ENCODE measurements at regions not wholly inside any gene's neighbourhood (a gene's known extent, or its start where the extent isn't known, plus 50 kb on each side); places are given as distances from the start of the nearest gene placed in this dataset.
"Not testable (repeated sequence)": the region's sequence is repeated elsewhere in the genome, so short reads cannot be mapped to it uniquely, and the experiment has no call there.

DNA sequence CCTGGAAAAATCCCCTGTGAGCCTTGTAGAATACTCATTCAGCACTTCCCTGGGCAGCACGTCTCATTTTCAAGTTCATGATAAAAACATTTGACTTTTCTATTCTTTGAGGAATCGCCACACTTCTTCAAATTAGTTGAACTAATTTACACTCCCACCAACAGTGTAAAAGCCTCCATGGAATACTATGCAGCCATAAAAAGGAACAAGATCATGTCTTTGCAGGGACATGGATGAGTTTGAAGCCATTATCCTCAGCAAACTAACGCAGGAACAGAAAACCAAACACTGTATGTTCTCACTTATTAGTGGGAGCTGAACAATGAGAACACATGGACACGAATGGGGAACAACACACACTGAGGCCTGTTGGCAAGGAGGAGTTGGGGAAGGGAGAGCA is 102.0 kb upstream of the HEY2 start:
- no peak overlapping the region for H3K27ac ChIP-seq
- H3K27me3 ChIP-seq, result no peaks in the 10 kb centered on the region
- H3K9me3 ChIP-seq, result no peaks in the 10 kb centered on the region
- TF ChIP-seq POLR2AphosphoS5 (IDR thresholded peaks at IDR 0.05), result no peak
- no peak for TF ChIP-seq EP300 (IDR thresholded peaks at IDR 0.05; ENCODE audit: low read depth)
- no peak for TF ChIP-seq POLR2A (IDR thresholded peaks at IDR 0.05)
- TF ChIP-seq, protein P1, sequence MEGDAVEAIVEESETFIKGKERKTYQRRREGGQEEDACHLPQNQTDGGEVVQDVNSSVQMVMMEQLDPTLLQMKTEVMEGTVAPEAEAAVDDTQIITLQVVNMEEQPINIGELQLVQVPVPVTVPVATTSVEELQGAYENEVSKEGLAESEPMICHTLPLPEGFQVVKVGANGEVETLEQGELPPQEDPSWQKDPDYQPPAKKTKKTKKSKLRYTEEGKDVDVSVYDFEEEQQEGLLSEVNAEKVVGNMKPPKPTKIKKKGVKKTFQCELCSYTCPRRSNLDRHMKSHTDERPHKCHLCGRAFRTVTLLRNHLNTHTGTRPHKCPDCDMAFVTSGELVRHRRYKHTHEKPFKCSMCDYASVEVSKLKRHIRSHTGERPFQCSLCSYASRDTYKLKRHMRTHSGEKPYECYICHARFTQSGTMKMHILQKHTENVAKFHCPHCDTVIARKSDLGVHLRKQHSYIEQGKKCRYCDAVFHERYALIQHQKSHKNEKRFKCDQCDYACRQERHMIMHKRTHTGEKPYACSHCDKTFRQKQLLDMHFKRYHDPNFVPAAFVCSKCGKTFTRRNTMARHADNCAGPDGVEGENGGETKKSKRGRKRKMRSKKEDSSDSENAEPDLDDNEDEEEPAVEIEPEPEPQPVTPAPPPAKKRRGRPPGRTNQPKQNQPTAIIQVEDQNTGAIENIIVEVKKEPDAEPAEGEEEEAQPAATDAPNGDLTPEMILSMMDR (IDR thresholded peaks at IDR 0.05), result no peak
- DNase-seq, result no peak
- H3K36me3 ChIP-seq, result no peaks in the 10 kb centered on the region
- 81 to 91% methylated on average over 4 of the region's 4 CpGs for WGBS, 2 donors (ENCODE audit: low coverage in 1 of 2)
- H3K4me3 ChIP-seq, result no peak overlapping the region
- intact Hi-C loops (cut with DNase I; ENCODE audit: low total_unique reads), result no loop called here
- H3K4me1 ChIP-seq, result no peaks in the 10 kb centered on the region
- in situ Hi-C loops (cut with MboI; ENCODE audit: low pct_ligation_motif_present in 1 of 4, low pct_unique_long_range_greater_than_20kb in 1 of 4, low sequenced_read_pairs in 3 of 4), result no loop called here

DNA sequence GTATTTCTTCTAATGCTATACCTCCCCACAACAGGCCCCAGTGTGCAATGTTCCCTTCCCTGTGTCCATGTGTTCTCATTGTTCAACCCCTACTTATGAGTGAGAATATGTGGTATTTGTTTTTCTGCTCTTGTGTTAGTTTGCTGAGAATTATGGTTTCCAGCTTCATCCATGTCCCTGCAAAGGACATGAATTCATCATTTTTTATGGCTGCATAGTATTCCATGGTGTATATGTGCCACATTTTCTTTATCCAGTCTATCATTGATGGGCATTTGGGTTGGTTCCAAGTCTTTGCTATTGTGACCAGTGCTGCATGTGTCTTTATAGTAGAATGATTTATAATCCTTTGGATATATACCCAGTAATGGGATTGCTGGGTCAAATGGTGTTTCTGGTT is 95.7 kb upstream of the HEY2 start:
- H3K27ac ChIP-seq; intact Hi-C loops (cut with DNase I; ENCODE audit: low total_unique reads); DNase-seq; H3K4me3 ChIP-seq; H3K9me3 ChIP-seq; in situ Hi-C loops (cut with MboI; ENCODE audit: low pct_ligation_motif_present in 1 of 4, low pct_unique_long_range_greater_than_20kb in 1 of 4, low sequenced_read_pairs in 3 of 4); H3K4me1 ChIP-seq; H3K36me3 ChIP-seq; H3K27me3 ChIP-seq: not testable (repeated sequence)

GRCh38 chr6:125655511-125655910 is 93.9 kb upstream of the HEY2 start:
- no peak for DNase-seq
- no peaks in the 10 kb centered on the region for H3K4me1 ChIP-seq
- H3K27ac ChIP-seq, result no peak overlapping the region
- no peak overlapping the region for H3K4me3 ChIP-seq
- intact Hi-C loops (cut with DNase I; ENCODE audit: low total_unique reads) (no loop called here), in situ Hi-C loops (cut with MboI; ENCODE audit: low pct_ligation_motif_present in 1 of 4, low pct_unique_long_range_greater_than_20kb in 1 of 4, low sequenced_read_pairs in 3 of 4) (no loop called here)
- no peaks in the 10 kb centered on the region for H3K36me3 ChIP-seq
- no peak for TF ChIP-seq POLR2A (IDR thresholded peaks at IDR 0.05)
- TF ChIP-seq, protein P1 (IDR thresholded peaks at IDR 0.05), result no peak
- no peak for TF ChIP-seq POLR2AphosphoS5 (IDR thresholded peaks at IDR 0.05)
- no peak for TF ChIP-seq EP300 (IDR thresholded peaks at IDR 0.05; ENCODE audit: low read depth)
- 88 to 98% methylated on average over 1 of the region's 1 CpG for WGBS, 2 donors (ENCODE audit: low coverage in 1 of 2)
- no peaks in the 10 kb centered on the region for H3K27me3 ChIP-seq
- no peaks in the 10 kb centered on the region for H3K9me3 ChIP-seq

DNA sequence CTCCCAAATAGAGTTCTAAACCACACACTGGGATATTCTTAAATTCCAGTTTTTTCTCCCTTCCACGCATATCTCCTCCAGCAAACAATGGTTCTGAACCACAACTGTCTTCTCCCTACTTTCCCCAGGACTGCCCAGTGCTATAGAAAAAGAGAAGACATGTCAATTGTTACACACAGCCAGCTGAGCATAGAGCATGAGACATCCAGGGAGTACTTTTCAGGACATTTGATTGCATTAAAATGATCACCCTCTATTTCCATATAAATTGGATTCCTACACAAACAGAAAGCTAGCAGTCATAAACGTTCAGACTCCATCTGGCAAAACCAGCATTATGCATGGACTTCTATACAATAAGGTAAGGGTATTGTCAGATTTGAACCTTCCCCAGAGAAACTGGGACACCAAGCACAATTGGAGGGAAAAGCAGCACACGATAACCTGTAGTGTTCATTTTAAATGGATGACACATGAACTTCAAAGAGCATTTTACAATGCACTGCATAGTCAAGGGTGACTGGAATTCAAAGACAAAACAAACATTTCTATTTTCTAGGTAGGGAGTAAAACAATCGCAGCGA is 93.1 kb upstream of the HEY2 start:
- intact Hi-C loops (cut with DNase I; ENCODE audit: low total_unique reads) (no loop called here), in situ Hi-C loops (cut with MboI; ENCODE audit: low pct_ligation_motif_present in 1 of 4, low pct_unique_long_range_greater_than_20kb in 1 of 4, low sequenced_read_pairs in 3 of 4) (no loop called here)
- no peaks in the 10 kb centered on the region for H3K27me3 ChIP-seq
- H3K27ac ChIP-seq, result no peak overlapping the region
- 53 to 72% methylated on average over 4 to 5 of the region's 5 CpGs for WGBS, 2 donors (ENCODE audit: low coverage in 1 of 2)
- H3K4me3 ChIP-seq, result no peak overlapping the region
- no peaks in the 10 kb centered on the region for H3K36me3 ChIP-seq
- no peaks in the 10 kb centered on the region for H3K4me1 ChIP-seq
- TF ChIP-seq POLR2AphosphoS5 (IDR thresholded peaks at IDR 0.05), result no peak
- TF ChIP-seq, protein P1 (IDR thresholded peaks at IDR 0.05), result no peak
- no peak for TF ChIP-seq EP300 (IDR thresholded peaks at IDR 0.05; ENCODE audit: low read depth)
- TF ChIP-seq POLR2A (IDR thresholded peaks at IDR 0.05), result no peak
- H3K9me3 ChIP-seq, result no peaks in the 10 kb centered on the region
- no peak for DNase-seq

DNA sequence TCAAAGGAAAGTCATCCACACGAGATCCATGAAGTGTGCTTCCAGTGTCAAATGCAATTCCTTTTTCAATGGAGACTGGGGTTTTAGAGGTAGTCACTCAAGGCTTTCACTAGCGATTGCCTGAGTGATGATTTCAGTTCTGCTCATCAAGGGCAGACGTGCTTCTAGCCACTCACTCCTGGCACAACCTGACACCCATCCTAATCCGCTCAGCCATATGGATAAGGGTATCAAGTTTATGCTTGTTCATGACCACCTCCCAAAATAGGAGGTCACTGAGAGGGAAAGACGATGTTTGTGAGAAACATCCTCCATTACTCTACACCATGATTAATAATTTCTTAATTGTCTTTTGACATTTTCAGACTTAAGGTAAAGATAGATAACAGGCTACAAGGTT is 91.3 kb upstream of the HEY2 start:
- in situ Hi-C loops (cut with MboI; ENCODE audit: low pct_ligation_motif_present in 1 of 4, low pct_unique_long_range_greater_than_20kb in 1 of 4, low sequenced_read_pairs in 3 of 4), result no loop called here
- H3K27me3 ChIP-seq, result no peaks in the 10 kb centered on the region
- no peaks in the 10 kb centered on the region for H3K9me3 ChIP-seq
- DNase-seq, result no peak
- 69 to 89% methylated on average over 3 to 5 of the region's 5 CpGs for WGBS, 2 donors (ENCODE audit: low coverage in 1 of 2)
- H3K4me1 ChIP-seq, result no peaks in the 10 kb centered on the region
- no peaks in the 10 kb centered on the region for H3K36me3 ChIP-seq
- H3K4me3 ChIP-seq, result no peak overlapping the region
- intact Hi-C loops (cut with DNase I; ENCODE audit: low total_unique reads), result no loop called here
- no peak overlapping the region for H3K27ac ChIP-seq
- no peak for TF ChIP-seq POLR2A (IDR thresholded peaks at IDR 0.05)
- TF ChIP-seq EP300 (IDR thresholded peaks at IDR 0.05; ENCODE audit: low read depth), result no peak
- no peak for TF ChIP-seq POLR2AphosphoS5 (IDR thresholded peaks at IDR 0.05)
- TF ChIP-seq, protein P1 (IDR thresholded peaks at IDR 0.05), result no peak

Measured in transverse colon (tissue), 4 donors.